IMR-90 (cell line): ENCODE measurements at regions not wholly inside any gene's neighbourhood (a gene's known extent, or its start where the extent isn't known, plus 50 kb on each side); places are given as distances from the start of the nearest gene placed in this dataset.

Experiments
- ATAC-seq: fragments of 200-7000 bp; cut with Tn5 transposase; 2 replicates; pipeline ENCODE4 v1.9.1; 2020; ENCODE audit warnings: low read depth, mild to moderate bottlenecking, moderate library complexity
- BruUV-seq: library from RNA; stranded (reverse); fragments of 400-500 nt; replicated peaks from 2 replicates; lab custom pipeline; 2021; lab: Mats Ljungman, UMichigan
- CTCF ChIA-PET: fragments of 300-600 bp; formaldehyde crosslinking; extraction: SDS; loops from one replicate; lab custom pipeline; 2021; ENCODE audit warnings: antibody characterized with exemption; lab: Yijun Ruan, JAX
- POLR2A ChIA-PET: fragments of 300-600 bp; sonication (Branson Sonifier 250); formaldehyde crosslinking; loops from one replicate; lab custom pipeline; 2022; ENCODE audit warnings: antibody characterized with exemption; ENCODE audit not compliant: unreplicated experiment; lab: Charles Lee
- DNase-seq: peaks from one replicate; pipeline ENCODE4 v3.0.0; 2013
- H2AFZ ChIP-seq: replicated peaks from 2 replicates; pipeline ENCODE3; 2013; ENCODE audit warnings: low read length, mild to moderate bottlenecking; ENCODE audit not compliant: poor library complexity
- H2AK5ac ChIP-seq: 2 replicates; pipeline ENCODE4 v1.6.1; 2013; ENCODE audit warnings: low read depth, low read length, inconsistent platforms
- H2AK9ac ChIP-seq: replicated peaks from 2 replicates; pipeline ENCODE3; 2013; ENCODE audit warnings: mild to moderate bottlenecking, low read depth, low read length, moderate library complexity; ENCODE audit not compliant: poor library complexity
- H2BK120ac ChIP-seq: 2 replicates; pipeline ENCODE4 v1.6.1; 2013; ENCODE audit warnings: low read depth, low read length, inconsistent platforms
- H2BK15ac ChIP-seq: 3 replicates; pipeline ENCODE4 v1.6.1; 2013; ENCODE audit warnings: low read depth, low read length, inconsistent platforms
- H2BK20ac ChIP-seq: 2 replicates; pipeline ENCODE4 v1.6.1; 2013; ENCODE audit warnings: low read depth, mild to moderate bottlenecking, inconsistent platforms, low read length, moderate library complexity
- H2BK5ac ChIP-seq: 2 replicates; pipeline ENCODE4 v1.6.1; 2013; ENCODE audit warnings: mild to moderate bottlenecking, low read depth, low read length, inconsistent platforms; ENCODE audit not compliant: poor library complexity, severe bottlenecking
- H3K14ac ChIP-seq: replicated peaks from 2 replicates; pipeline ENCODE4 v1.6.1; 2013; ENCODE audit warnings: low read depth, low read length, inconsistent platforms
- H3K18ac ChIP-seq: 2 replicates; pipeline ENCODE4 v1.6.1; 2013; ENCODE audit warnings: low read depth, low read length, control low read depth
- H3K23ac ChIP-seq: 2 replicates; pipeline ENCODE4 v1.6.1; 2013; ENCODE audit warnings: low read depth, low read length, inconsistent platforms
- H3K27ac ChIP-seq: 2 replicates; pipeline ENCODE4 v1.5.1; 2013; ENCODE audit warnings: mild to moderate bottlenecking, control low read depth, low read length; ENCODE audit not compliant: insufficient read depth
- H3K27me3 ChIP-seq: 2 replicates; pipeline ENCODE4 v1.6.1; 2013; ENCODE audit warnings: low read length; ENCODE audit not compliant: control insufficient read depth, insufficient read depth
- H3K36me3 ChIP-seq: 2 replicates; pipeline ENCODE4 v1.6.1; 2013; ENCODE audit warnings: low read length, mixed read lengths; ENCODE audit not compliant: control insufficient read depth, insufficient read depth
- H3K4ac ChIP-seq: 2 replicates; pipeline ENCODE4 v1.6.1; 2013; ENCODE audit warnings: low read depth, low read length, inconsistent platforms
- H3K4me1 ChIP-seq: 2 replicates; pipeline ENCODE4 v1.6.1; 2013; ENCODE audit warnings: low read length, mixed read lengths; ENCODE audit not compliant: control insufficient read depth, insufficient read depth
- H3K4me2 ChIP-seq: 2 replicates; pipeline ENCODE4 v1.6.1; 2013; ENCODE audit warnings: low read depth, mild to moderate bottlenecking, control low read depth, low read length, moderate library complexity
- H3K4me3 ChIP-seq: 2 replicates; pipeline ENCODE4 v1.5.1; 2013; ENCODE audit warnings: low read depth, mild to moderate bottlenecking, control low read depth, low read length, moderate library complexity; ENCODE audit not compliant: insufficient read depth
- H3K56ac ChIP-seq: 2 replicates; pipeline ENCODE4 v1.6.1; 2013; ENCODE audit warnings: low read length, inconsistent platforms; ENCODE audit not compliant: insufficient read depth; ENCODE audit errors: extremely low read depth
- H3K79me1 ChIP-seq, 2 experiments: 2 replicates each; pipeline ENCODE4 v1.6.1; 2013; ENCODE audit warnings: low read length in 2 of 2, inconsistent platforms in 1 of 2, low read depth in 1 of 2
- H3K9ac ChIP-seq: 2 replicates; pipeline ENCODE4 v1.6.1; 2013; ENCODE audit warnings: low read depth, low read length, control low read depth
- H3K9me1 ChIP-seq: 2 replicates; pipeline ENCODE4 v1.6.1; 2013; ENCODE audit warnings: low read length, inconsistent platforms; ENCODE audit not compliant: insufficient read depth
- H3K9me3 ChIP-seq: 2 replicates; pipeline ENCODE4 v1.6.1; 2013; ENCODE audit warnings: low read length; ENCODE audit not compliant: control insufficient read depth, insufficient read depth
- H4K20me1 ChIP-seq: 2 replicates; pipeline ENCODE4 v1.6.1; 2013; ENCODE audit warnings: low read length, inconsistent platforms; ENCODE audit not compliant: insufficient read depth
- H4K5ac ChIP-seq: 2 replicates; pipeline ENCODE4 v1.6.1; 2013; ENCODE audit warnings: mild to moderate bottlenecking, low read depth, low read length, control low read depth
- H4K8ac ChIP-seq, 2 experiments: 2 replicates each; pipeline ENCODE4 v1.6.1; 2013; ENCODE audit warnings: low read depth in 2 of 2, low read length in 2 of 2, control low read depth in 1 of 2, inconsistent platforms in 1 of 2
- H4K91ac ChIP-seq: 2 replicates; pipeline ENCODE4 v1.6.1; 2013; ENCODE audit warnings: low read depth, low read length, inconsistent platforms; ENCODE audit not compliant: insufficient read depth
- FOS ChIP-seq: fragments of 150-350 bp; IDR thresholded peaks from 2 replicates; pipeline ENCODE4 v1.6.1; 2016; ENCODE audit warnings: low read depth, low read length
- MXI1 ChIP-seq: IDR thresholded peaks from 2 replicates; pipeline ENCODE4 v1.6.1; 2012; ENCODE audit warnings: low read depth, mild to moderate bottlenecking, low read length, moderate library complexity, borderline replicate concordance
- NFE2L2 ChIP-seq: fragments of 150-350 bp; IDR thresholded peaks from 2 replicates; pipeline ENCODE4 v1.6.1; 2016; ENCODE audit warnings: low read depth, mild to moderate bottlenecking, low read length
- POLR2A ChIP-seq: IDR thresholded peaks from 2 replicates; pipeline ENCODE4 v1.6.1; 2012; ENCODE audit warnings: mild to moderate bottlenecking, low read depth, low read length
- WGBS, 2 experiments: methylation state at CpG; one replicate each; pipeline versions ENCODE4 v1.1.5 to v1.1.7; 2013; ENCODE audit warnings: missing lambda C conversion rate in 2 of 2; ENCODE audit not compliant: insufficient read length in 1 of 2; ENCODE audit errors: extremely low coverage in 2 of 2; 5-methylcytosine and 5-hydroxymethylcytosine counted together
- dilution Hi-C: fragments of 300-500 bp; cut with HindIII; formaldehyde crosslinking; loops from one replicate; pipeline ENCODE4 v1.14.3; 2018; ENCODE audit warnings: low sequenced_read_pairs; ENCODE audit not compliant: unreplicated experiment
- in situ Hi-C: fragments of 300-500 bp; cut with MboI; formaldehyde crosslinking; loops from 3 replicates; pipeline ENCODE4 v1.14.3; 2019; ENCODE audit warnings: low sequenced_read_pairs, inconsistent platforms, mixed read lengths
- intact Hi-C: fragments of 100-400 bp; cut with micrococcal nuclease; formaldehyde crosslinking; loops from 2 replicates; pipeline ENCODE4 v1.10.0; 2022

DNA sequence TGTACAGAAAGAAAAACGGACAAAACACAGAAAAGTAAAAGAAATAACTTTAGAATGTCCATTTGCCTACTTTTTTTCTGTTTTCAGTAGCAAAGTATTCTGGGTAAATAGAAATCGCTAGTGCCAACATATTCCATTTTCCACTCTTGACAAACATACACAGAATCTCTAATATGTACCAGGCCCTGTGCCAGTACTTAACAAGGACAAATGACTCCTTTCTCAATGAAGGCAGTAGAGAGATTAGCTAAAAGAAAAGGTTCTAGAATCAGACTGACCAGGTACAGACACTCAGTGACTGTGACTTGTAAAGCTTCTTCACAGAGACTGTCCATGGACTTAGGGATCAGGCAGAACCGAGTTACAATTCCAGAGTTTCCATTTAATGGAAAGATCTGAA lies 165.8 kb upstream of the STAC start:
- no peak overlapping the region for H3K27ac ChIP-seq
- no peaks in the 10 kb centered on the region for H3K9me3 ChIP-seq
- no peaks in the 10 kb centered on the region for H3K9me1 ChIP-seq
- H3K4me2 ChIP-seq: no peak overlapping the region
- no peak overlapping the region for H4K91ac ChIP-seq
- H2BK20ac ChIP-seq: no peak overlapping the region
- H3K23ac ChIP-seq: no peak overlapping the region
- H4K20me1 ChIP-seq: no peaks in the 10 kb centered on the region
- no peak overlapping the region for H4K5ac ChIP-seq
- H3K18ac ChIP-seq: no peak overlapping the region
- H3K4ac ChIP-seq: no peak overlapping the region
- H2AK9ac ChIP-seq: no peak overlapping the region
- in situ Hi-C loops: no loop called here
- no CpG with 5 or more reads among the region's 3 CpGs for WGBS, 2 experiments
- POLR2A ChIA-PET: no interaction called here
- dilution Hi-C loops: no loop called here
- no peak overlapping the region for H2AK5ac ChIP-seq
- H3K4me3 ChIP-seq: no peak overlapping the region
- no TSS peak for BruUV-seq
- no peaks in the 10 kb centered on the region for H3K36me3 ChIP-seq
- intact Hi-C loops: no loop called here
- no peak overlapping the region for H2BK5ac ChIP-seq
- no peaks in the 10 kb centered on the region for H3K27me3 ChIP-seq
- no peak overlapping the region for H3K56ac ChIP-seq
- CTCF ChIA-PET: no interaction called here
- no peak for ATAC-seq
- TF ChIP-seq FOS: no peak
- TF ChIP-seq NFE2L2: no peak
- TF ChIP-seq POLR2A: no peak
- no peak for TF ChIP-seq MXI1
- H2BK120ac ChIP-seq: no peak overlapping the region
- no peak overlapping the region for H2AFZ ChIP-seq
- H3K79me1 ChIP-seq: no peaks in the 10 kb centered on the region
- no peak overlapping the region for H3K9ac ChIP-seq
- no peak overlapping the region for H2BK15ac ChIP-seq
- H4K8ac ChIP-seq: no peak overlapping the region
- no peak for DNase-seq
- no peaks in the 10 kb centered on the region for H3K4me1 ChIP-seq
- no peak overlapping the region for H3K14ac ChIP-seq
